KMS-11 (cell line): ENCODE measurements at regions not wholly inside any gene's neighbourhood (a gene's known extent, or its start where the extent isn't known, plus 50 kb on each side); places are given as distances from the start of the nearest gene placed in this dataset.

Experiments
- H2AFZ ChIP-seq: fragments of 200-600 bp; sonication (generic); 2 replicates; pipeline ENCODE4 v1.6.1; 2016; ENCODE audit warnings: antibody characterized with exemption, mixed run types, low read depth
- H3K27ac ChIP-seq: fragments of 200-600 bp; sonication (generic); 2 replicates; pipeline ENCODE4 v1.6.1; 2016; ENCODE audit warnings: mild to moderate bottlenecking, mixed run types
- H3K27me3 ChIP-seq: fragments of 200-600 bp; sonication (generic); 2 replicates; pipeline ENCODE4 v1.6.1; 2017; ENCODE audit warnings: mild to moderate bottlenecking, low read depth, mixed run types, moderate library complexity; ENCODE audit not compliant: insufficient read depth
- H3K36me3 ChIP-seq: fragments of 200-600 bp; sonication (generic); 2 replicates; pipeline ENCODE4 v1.6.1; 2017; ENCODE audit warnings: mild to moderate bottlenecking, mixed run types; ENCODE audit not compliant: insufficient read depth
- H3K4me1 ChIP-seq: fragments of 200-600 bp; sonication (generic); 2 replicates; pipeline ENCODE4 v1.6.1; 2016; ENCODE audit warnings: mild to moderate bottlenecking, low read depth, mixed run types; ENCODE audit not compliant: poor library complexity, severe bottlenecking
- H3K4me2 ChIP-seq: fragments of 200-600 bp; sonication (generic); 2 replicates; pipeline ENCODE4 v1.7.0; 2016; ENCODE audit warnings: mild to moderate bottlenecking, mixed run types
- H3K4me3 ChIP-seq: fragments of 200-600 bp; sonication (generic); IDR thresholded peaks from 2 replicates; pipeline ENCODE4 v1.6.1; 2017; ENCODE audit warnings: low read depth, low read length, mixed read lengths; ENCODE audit not compliant: insufficient read depth
- H3K79me2 ChIP-seq: fragments of 200-600 bp; sonication (generic); 2 replicates; pipeline ENCODE4 v1.6.1; 2016; ENCODE audit warnings: low read depth, mixed run types; ENCODE audit not compliant: insufficient read depth
- H3K9ac ChIP-seq: fragments of 200-600 bp; sonication (generic); 2 replicates; pipeline ENCODE4 v1.6.1; 2016; ENCODE audit warnings: mild to moderate bottlenecking, mixed run types
- H4K20me1 ChIP-seq: fragments of 200-600 bp; sonication (generic); 2 replicates; pipeline ENCODE4 v1.6.1; 2016; ENCODE audit warnings: mild to moderate bottlenecking, mixed run types; ENCODE audit not compliant: insufficient read depth
- CTCF ChIP-seq: fragments of 200-600 bp; sonication (generic); conservative IDR thresholded peaks from 2 replicates; pipeline ENCODE4 v1.6.1; 2017; ENCODE audit warnings: low read depth, mild to moderate bottlenecking, antibody characterized with exemption, low read length, moderate library complexity, mixed read lengths

- Histone ChIP-seq H3K27ac (no peak overlapping the region), H3K4me1 (no peaks in the 10 kb centered on the region), H2AFZ (no peak overlapping the region), H3K79me2 (no peaks in the 10 kb centered on the region), H3K27me3 (no peaks in the 10 kb centered on the region), H4K20me1 (no peaks in the 10 kb centered on the region), H3K36me3 (no peaks in the 10 kb centered on the region), H3K4me2 (no peak overlapping the region), H3K4me3 (no peak overlapping the region), H3K9ac (no peak overlapping the region)
- TF ChIP-seq CTCF, result no peak
Measured at GRCh38 chr12:84305144-84305543, 607.5 kb downstream of the SLC6A15 start.

- no peak overlapping the region for H3K4me3 ChIP-seq
- H3K79me2 ChIP-seq, result no peaks in the 10 kb centered on the region
- no peak overlapping the region for H3K27ac ChIP-seq
- no peak overlapping the region for H3K4me2 ChIP-seq
- no peaks in the 10 kb centered on the region for H3K36me3 ChIP-seq
- H4K20me1 ChIP-seq, result no peaks in the 10 kb centered on the region
- H3K27me3 ChIP-seq, result no peaks in the 10 kb centered on the region
- no peak overlapping the region for H2AFZ ChIP-seq
- no peak overlapping the region for H3K9ac ChIP-seq
- H3K4me1 ChIP-seq, result no peaks in the 10 kb centered on the region
- TF ChIP-seq CTCF, result no peak
Measured at GRCh38 chr12:84294246-84294645, 618.4 kb downstream of the SLC6A15 start.

- Histone ChIP-seq H3K4me1 (no peaks in the 10 kb centered on the region), H3K27ac (no peak overlapping the region), H3K36me3 (no peaks in the 10 kb centered on the region), H3K27me3 (no peaks in the 10 kb centered on the region), H4K20me1 (no peaks in the 10 kb centered on the region), H3K4me2 (no peak overlapping the region), H3K79me2 (no peaks in the 10 kb centered on the region), H2AFZ (no peak overlapping the region), H3K9ac (no peak overlapping the region), H3K4me3 (no peak overlapping the region)
- TF ChIP-seq CTCF, result no peak
Measured at GRCh38 chr12:84290168-84290567, 622.4 kb downstream of the SLC6A15 start.

- Histone ChIP-seq H4K20me1 (no peaks in the 10 kb centered on the region), H3K4me3 (no peak overlapping the region), H3K27me3 (no peaks in the 10 kb centered on the region), H3K4me2 (no peak overlapping the region), H3K27ac (no peak overlapping the region), H3K79me2 (no peaks in the 10 kb centered on the region), H3K9ac (no peak overlapping the region), H3K4me1 (no peaks in the 10 kb centered on the region), H3K36me3 (no peaks in the 10 kb centered on the region), H2AFZ (no peak overlapping the region)
- TF ChIP-seq CTCF, result no peak
Measured at GRCh38 chr12:84277986-84278385, 634.6 kb downstream of the SLC6A15 start.

GRCh38 chr12:84276215-84276614 lies 636.4 kb downstream of the SLC6A15 start:
- Histone ChIP-seq H3K36me3 (no peaks in the 10 kb centered on the region), H4K20me1 (no peaks in the 10 kb centered on the region), H3K4me3 (no peak overlapping the region), H2AFZ (no peak overlapping the region), H3K79me2 (no peaks in the 10 kb centered on the region), H3K4me1 (no peaks in the 10 kb centered on the region), H3K27me3 (no peaks in the 10 kb centered on the region), H3K4me2 (no peak overlapping the region), H3K9ac (no peak overlapping the region), H3K27ac (no peak overlapping the region)
- TF ChIP-seq CTCF, result no peak
